ENCODE measurements at regions not wholly inside any gene's neighbourhood (a gene's known extent, or its start where the extent isn't known, plus 50 kb on each side); places are given as distances from the start of the nearest gene placed in this dataset.

- TF ChIP-seq, protein P1, sequence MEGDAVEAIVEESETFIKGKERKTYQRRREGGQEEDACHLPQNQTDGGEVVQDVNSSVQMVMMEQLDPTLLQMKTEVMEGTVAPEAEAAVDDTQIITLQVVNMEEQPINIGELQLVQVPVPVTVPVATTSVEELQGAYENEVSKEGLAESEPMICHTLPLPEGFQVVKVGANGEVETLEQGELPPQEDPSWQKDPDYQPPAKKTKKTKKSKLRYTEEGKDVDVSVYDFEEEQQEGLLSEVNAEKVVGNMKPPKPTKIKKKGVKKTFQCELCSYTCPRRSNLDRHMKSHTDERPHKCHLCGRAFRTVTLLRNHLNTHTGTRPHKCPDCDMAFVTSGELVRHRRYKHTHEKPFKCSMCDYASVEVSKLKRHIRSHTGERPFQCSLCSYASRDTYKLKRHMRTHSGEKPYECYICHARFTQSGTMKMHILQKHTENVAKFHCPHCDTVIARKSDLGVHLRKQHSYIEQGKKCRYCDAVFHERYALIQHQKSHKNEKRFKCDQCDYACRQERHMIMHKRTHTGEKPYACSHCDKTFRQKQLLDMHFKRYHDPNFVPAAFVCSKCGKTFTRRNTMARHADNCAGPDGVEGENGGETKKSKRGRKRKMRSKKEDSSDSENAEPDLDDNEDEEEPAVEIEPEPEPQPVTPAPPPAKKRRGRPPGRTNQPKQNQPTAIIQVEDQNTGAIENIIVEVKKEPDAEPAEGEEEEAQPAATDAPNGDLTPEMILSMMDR (conservative IDR thresholded peaks at IDR 0.05): no peak
- no peak for TF ChIP-seq ZFX (IDR thresholded peaks at IDR 0.05)
Measured at GRCh38 chr2:19295998-19296502, 62.4 kb downstream of the OSR1 start.
